Progenitor cell of endocrine pancreas (in vitro differentiated cells): ENCODE measurements at regions not wholly inside any gene's neighbourhood (a gene's known extent, or its start where the extent isn't known, plus 50 kb on each side); places are given as distances from the start of the nearest gene placed in this dataset.
"Not testable (repeated sequence)": the region's sequence is repeated elsewhere in the genome, so short reads cannot be mapped to it uniquely, and the experiment has no call there.

Experiments used
- DNase-seq: peaks from one replicate; pipeline ENCODE4 v3.0.0; 2021; ENCODE audit warnings: low spot score; ENCODE audit not compliant: unreplicated experiment
- H3K27ac Mint-ChIP-seq: 2 replicates; pipeline ENCODE4 v1.8.0; 2021; ENCODE audit warnings: mild to moderate bottlenecking, moderate library complexity, mixed read lengths
- H3K27me3 Mint-ChIP-seq: 2 replicates; pipeline ENCODE4 v1.8.0; 2021; ENCODE audit warnings: mixed read lengths
- H3K36me3 Mint-ChIP-seq: 2 replicates; pipeline ENCODE4 v1.8.0; 2022; ENCODE audit warnings: mixed read lengths; ENCODE audit not compliant: insufficient read depth
- H3K4me1 Mint-ChIP-seq: 2 replicates; pipeline ENCODE4 v1.8.0; 2021; ENCODE audit warnings: low read depth, mixed read lengths
- H3K4me3 Mint-ChIP-seq: 2 replicates; pipeline ENCODE4 v1.8.0; 2021; ENCODE audit warnings: low read depth, mild to moderate bottlenecking, moderate library complexity, mixed read lengths
- H3K9me3 Mint-ChIP-seq: 2 replicates; pipeline ENCODE4 v1.8.0; 2021; ENCODE audit warnings: low read depth, mixed read lengths
- TF ChIP-seq, protein P1 (sequence below): fragments of 200-600 bp; sonication (generic); IDR thresholded peaks from one replicate; pipeline ENCODE4 v1.5.0; 2021; ENCODE audit warnings: antibody characterized with exemption, mild to moderate bottlenecking; ENCODE audit not compliant: unreplicated experiment

GRCh38 chr18:44342162-44342561 lies 338.5 kb upstream of the SETBP1 start:
- DNase-seq, result no peak
- no peaks in the 10 kb centered on the region for H3K4me1 Mint-ChIP-seq
- H3K27me3 Mint-ChIP-seq, result no peaks in the 10 kb centered on the region
- peaks cover 2% of the 10 kb centered on the region for H3K36me3 Mint-ChIP-seq
- no peak overlapping the region for H3K27ac Mint-ChIP-seq
- no peak overlapping the region for H3K4me3 Mint-ChIP-seq
- TF ChIP-seq, protein P1, sequence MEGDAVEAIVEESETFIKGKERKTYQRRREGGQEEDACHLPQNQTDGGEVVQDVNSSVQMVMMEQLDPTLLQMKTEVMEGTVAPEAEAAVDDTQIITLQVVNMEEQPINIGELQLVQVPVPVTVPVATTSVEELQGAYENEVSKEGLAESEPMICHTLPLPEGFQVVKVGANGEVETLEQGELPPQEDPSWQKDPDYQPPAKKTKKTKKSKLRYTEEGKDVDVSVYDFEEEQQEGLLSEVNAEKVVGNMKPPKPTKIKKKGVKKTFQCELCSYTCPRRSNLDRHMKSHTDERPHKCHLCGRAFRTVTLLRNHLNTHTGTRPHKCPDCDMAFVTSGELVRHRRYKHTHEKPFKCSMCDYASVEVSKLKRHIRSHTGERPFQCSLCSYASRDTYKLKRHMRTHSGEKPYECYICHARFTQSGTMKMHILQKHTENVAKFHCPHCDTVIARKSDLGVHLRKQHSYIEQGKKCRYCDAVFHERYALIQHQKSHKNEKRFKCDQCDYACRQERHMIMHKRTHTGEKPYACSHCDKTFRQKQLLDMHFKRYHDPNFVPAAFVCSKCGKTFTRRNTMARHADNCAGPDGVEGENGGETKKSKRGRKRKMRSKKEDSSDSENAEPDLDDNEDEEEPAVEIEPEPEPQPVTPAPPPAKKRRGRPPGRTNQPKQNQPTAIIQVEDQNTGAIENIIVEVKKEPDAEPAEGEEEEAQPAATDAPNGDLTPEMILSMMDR, result no peak
- peaks cover 17% of the 10 kb centered on the region for H3K9me3 Mint-ChIP-seq

GRCh38 chr18:44342946-44343345 lies 337.7 kb upstream of the SETBP1 start:
- no peak overlapping the region for H3K27ac Mint-ChIP-seq
- H3K27me3 Mint-ChIP-seq, result no peaks in the 10 kb centered on the region
- no peaks in the 10 kb centered on the region for H3K4me1 Mint-ChIP-seq
- no peak for DNase-seq
- no peak overlapping the region for H3K4me3 Mint-ChIP-seq
- H3K9me3 Mint-ChIP-seq, result peaks cover 16% of the 10 kb centered on the region
- TF ChIP-seq, protein P1, result no peak
- peaks cover 2% of the 10 kb centered on the region for H3K36me3 Mint-ChIP-seq

- no peaks in the 10 kb centered on the region for H3K36me3 Mint-ChIP-seq
- no peak overlapping the region for H3K27ac Mint-ChIP-seq
- DNase-seq, result no peak
- no peak overlapping the region for H3K4me3 Mint-ChIP-seq
- peaks cover 10% of the 10 kb centered on the region for H3K9me3 Mint-ChIP-seq
- no peaks in the 10 kb centered on the region for H3K27me3 Mint-ChIP-seq
- TF ChIP-seq, protein P1, result no peak
- no peaks in the 10 kb centered on the region for H3K4me1 Mint-ChIP-seq
Observed at GRCh38 chr18:44343570-44343969, 337.1 kb upstream of the SETBP1 start.

DNA sequence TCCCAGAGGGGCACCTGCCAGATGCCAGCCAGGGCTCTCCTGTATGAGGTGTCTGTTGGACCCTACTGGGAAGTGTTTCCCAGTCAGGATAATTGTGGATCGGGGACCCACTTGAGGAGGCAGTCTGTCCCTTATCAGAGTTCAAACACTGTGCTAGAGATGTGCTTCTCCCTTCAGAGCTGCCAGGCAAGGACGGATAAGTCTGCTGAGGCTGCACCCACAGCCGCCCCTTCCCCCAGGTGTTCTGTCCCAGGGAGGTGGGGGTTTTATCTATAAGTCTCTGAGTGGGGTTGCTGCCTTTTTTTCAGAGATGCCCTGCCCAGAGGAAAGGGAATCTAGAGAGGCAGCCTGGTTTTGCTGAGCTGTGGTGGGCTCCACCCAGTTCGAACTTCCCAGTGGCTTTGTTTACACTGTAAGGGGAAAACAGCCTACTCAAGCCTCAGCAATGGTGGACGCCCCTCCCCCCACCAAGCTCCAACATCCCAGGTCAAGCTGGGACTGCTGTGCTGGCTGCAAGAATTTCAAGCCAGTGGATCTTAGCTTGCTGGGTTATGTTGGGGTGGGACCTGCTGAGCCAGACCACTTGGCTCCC lies 324.0 kb upstream of the SETBP1 start:
- Mint-ChIP-seq H3K4me3 (no peak overlapping the region), H3K36me3 (peaks cover 2% of the 10 kb centered on the region), H3K27ac (no peak overlapping the region), H3K9me3 (peaks cover 27% of the 10 kb centered on the region), H3K4me1 (peaks cover 3% of the 10 kb centered on the region), H3K27me3 (no peaks in the 10 kb centered on the region)
- TF ChIP-seq, protein P1, result no peak
- DNase-seq, result no peak

- H3K4me1 Mint-ChIP-seq, result peaks cover 3% of the 10 kb centered on the region
- H3K4me3 Mint-ChIP-seq, result no peak overlapping the region
- TF ChIP-seq, protein P1, result no peak
- no peak for DNase-seq
- H3K9me3 Mint-ChIP-seq, result peaks cover 27% of the 10 kb centered on the region
- no peak overlapping the region for H3K27ac Mint-ChIP-seq
- peaks cover 2% of the 10 kb centered on the region for H3K36me3 Mint-ChIP-seq
- no peaks in the 10 kb centered on the region for H3K27me3 Mint-ChIP-seq
Observed at GRCh38 chr18:44358402-44358801, 322.3 kb upstream of the SETBP1 start.

GRCh38 chr18:44359741-44360140 lies 320.9 kb upstream of the SETBP1 start:
- H3K4me1 Mint-ChIP-seq, H3K36me3 Mint-ChIP-seq, H3K27me3 Mint-ChIP-seq, DNase-seq, H3K27ac Mint-ChIP-seq, H3K4me3 Mint-ChIP-seq: not testable (repeated sequence)
- H3K9me3 Mint-ChIP-seq, result peaks cover 19% of the 10 kb centered on the region

DNA sequence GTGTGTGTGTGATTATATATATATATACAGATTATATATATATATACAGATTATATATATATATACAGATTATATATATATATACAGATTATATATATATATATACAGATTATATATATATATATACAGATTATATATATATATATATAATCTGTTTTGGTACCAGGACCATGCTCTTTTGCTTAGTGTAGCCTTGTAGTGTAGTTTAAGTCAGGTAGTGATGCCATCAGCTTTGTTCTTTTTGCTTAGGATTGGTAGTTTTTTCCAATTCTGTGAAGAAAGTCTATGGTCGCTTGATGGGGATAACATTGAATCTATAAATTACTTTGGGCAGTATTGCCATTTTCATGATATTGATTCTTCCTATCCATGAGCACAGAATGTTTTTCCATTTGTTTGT lies 318.5 kb upstream of the SETBP1 start:
- not testable (repeated sequence) for H3K4me3 Mint-ChIP-seq

More for the DNA sequence above, 318.5 kb upstream of the SETBP1 start:
- not testable (repeated sequence) for H3K27ac Mint-ChIP-seq, H3K9me3 Mint-ChIP-seq, H3K4me1 Mint-ChIP-seq, H3K36me3 Mint-ChIP-seq, DNase-seq, H3K27me3 Mint-ChIP-seq
